ENCODE measurements at regions not wholly inside any gene's neighbourhood (a gene's known extent, or its start where the extent isn't known, plus 50 kb on each side); places are given as distances from the start of the nearest gene placed in this dataset.
"Not testable (repeated sequence)": the region's sequence is repeated elsewhere in the genome, so short reads cannot be mapped to it uniquely, and the experiment has no call there.

DNA sequence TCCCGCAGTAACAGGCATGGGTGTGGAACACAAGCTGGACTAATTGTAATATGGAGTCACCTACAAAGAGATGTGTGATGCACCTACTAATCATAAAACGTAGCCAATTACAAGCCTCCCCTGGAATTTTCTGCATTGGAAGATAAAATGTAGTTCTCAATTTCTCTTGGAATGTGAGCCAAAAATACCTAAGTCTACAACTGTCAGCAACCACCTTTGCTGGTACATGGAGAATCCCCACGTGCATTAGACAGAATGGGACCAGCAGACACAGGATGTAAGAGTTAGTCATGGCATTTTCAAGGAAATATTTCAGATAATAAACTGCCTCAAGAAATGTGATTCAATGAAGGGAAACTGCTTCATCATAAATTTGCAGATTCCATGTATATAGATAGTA is 85.6 kb upstream of the DCC start:
- H4K20me1 ChIP-seq (ENCODE audit: insufficient read depth, low read length): no peaks in the 10 kb centered on the region
- BruUV-seq (replicated peaks): no TSS peak
- TF ChIP-seq, protein P1, sequence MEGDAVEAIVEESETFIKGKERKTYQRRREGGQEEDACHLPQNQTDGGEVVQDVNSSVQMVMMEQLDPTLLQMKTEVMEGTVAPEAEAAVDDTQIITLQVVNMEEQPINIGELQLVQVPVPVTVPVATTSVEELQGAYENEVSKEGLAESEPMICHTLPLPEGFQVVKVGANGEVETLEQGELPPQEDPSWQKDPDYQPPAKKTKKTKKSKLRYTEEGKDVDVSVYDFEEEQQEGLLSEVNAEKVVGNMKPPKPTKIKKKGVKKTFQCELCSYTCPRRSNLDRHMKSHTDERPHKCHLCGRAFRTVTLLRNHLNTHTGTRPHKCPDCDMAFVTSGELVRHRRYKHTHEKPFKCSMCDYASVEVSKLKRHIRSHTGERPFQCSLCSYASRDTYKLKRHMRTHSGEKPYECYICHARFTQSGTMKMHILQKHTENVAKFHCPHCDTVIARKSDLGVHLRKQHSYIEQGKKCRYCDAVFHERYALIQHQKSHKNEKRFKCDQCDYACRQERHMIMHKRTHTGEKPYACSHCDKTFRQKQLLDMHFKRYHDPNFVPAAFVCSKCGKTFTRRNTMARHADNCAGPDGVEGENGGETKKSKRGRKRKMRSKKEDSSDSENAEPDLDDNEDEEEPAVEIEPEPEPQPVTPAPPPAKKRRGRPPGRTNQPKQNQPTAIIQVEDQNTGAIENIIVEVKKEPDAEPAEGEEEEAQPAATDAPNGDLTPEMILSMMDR (conservative IDR thresholded peaks at IDR 0.05; ENCODE audit: low read length): no peak
- TF ChIP-seq EZH2phosphoT487 (IDR thresholded peaks at IDR 0.05; ENCODE audit: borderline replicate concordance, low read depth, low read length): no peak
- ChIA-PET POLR2A (no interaction called here), CTCF (ENCODE audit: unreplicated experiment) (no interaction called here)
- intact Hi-C loops (cut with micrococcal nuclease; ENCODE audit: unreplicated experiment): no loop called here
- no peak overlapping the region for H3K4me2 ChIP-seq (ENCODE audit: low read length)
- H3K9me3 ChIP-seq (ENCODE audit: low read length): no peaks in the 10 kb centered on the region
- no peak overlapping the region for H2AFZ ChIP-seq (ENCODE audit: low read length)
- no peak overlapping the region for H3K4me3 ChIP-seq (ENCODE audit: low read depth, low read length, poor library complexity, severe bottlenecking)
- no peaks in the 10 kb centered on the region for H3K36me3 ChIP-seq (ENCODE audit: insufficient read depth, low read length)
- no peak for DNase-seq (ENCODE audit: low spot score)
- H3K79me2 ChIP-seq (ENCODE audit: insufficient read depth, low read depth, low read length): no peaks in the 10 kb centered on the region
- no peaks in the 10 kb centered on the region for H3K9me2 ChIP-seq (ENCODE audit: insufficient read depth, low read length)
- H3K27ac ChIP-seq (ENCODE audit: low read depth, low read length, poor library complexity, severe bottlenecking): no peak overlapping the region
- no peaks in the 10 kb centered on the region for H3K4me1 ChIP-seq (ENCODE audit: insufficient read depth, low read length, poor library complexity, severe bottlenecking)

DNA sequence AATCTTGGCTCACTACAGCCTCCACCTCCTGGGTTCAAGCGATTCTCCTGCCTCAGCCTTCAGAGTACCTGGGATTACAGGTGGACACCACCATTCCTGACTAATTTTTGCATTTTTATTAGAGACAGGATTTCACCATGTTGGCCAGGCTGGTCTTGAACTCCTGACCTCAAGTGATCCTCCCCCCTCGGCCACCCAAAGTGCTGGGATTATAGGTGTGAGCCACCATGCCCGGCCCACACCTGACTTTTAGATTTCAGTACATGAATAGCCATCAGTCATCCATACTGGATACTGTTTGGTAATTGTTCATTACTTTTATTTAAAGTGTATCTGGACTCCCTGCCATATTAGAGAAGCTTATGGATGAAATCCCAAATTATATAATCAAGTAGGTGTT is 82.6 kb upstream of the DCC start:
- intact Hi-C loops (cut with micrococcal nuclease; ENCODE audit: unreplicated experiment); H2AFZ ChIP-seq (ENCODE audit: low read length); DNase-seq (ENCODE audit: low spot score); CTCF ChIA-PET (ENCODE audit: unreplicated experiment); H3K9me2 ChIP-seq (ENCODE audit: insufficient read depth, low read length); H3K36me3 ChIP-seq (ENCODE audit: insufficient read depth, low read length); H3K27ac ChIP-seq (ENCODE audit: low read depth, low read length, poor library complexity, severe bottlenecking); H3K4me3 ChIP-seq (ENCODE audit: low read depth, low read length, poor library complexity, severe bottlenecking); H4K20me1 ChIP-seq (ENCODE audit: insufficient read depth, low read length); BruUV-seq (replicated peaks); H3K4me2 ChIP-seq (ENCODE audit: low read length); H3K79me2 ChIP-seq (ENCODE audit: insufficient read depth, low read depth, low read length); POLR2A ChIA-PET; H3K4me1 ChIP-seq (ENCODE audit: insufficient read depth, low read length, poor library complexity, severe bottlenecking); H3K9me3 ChIP-seq (ENCODE audit: low read length): not testable (repeated sequence)

DNA sequence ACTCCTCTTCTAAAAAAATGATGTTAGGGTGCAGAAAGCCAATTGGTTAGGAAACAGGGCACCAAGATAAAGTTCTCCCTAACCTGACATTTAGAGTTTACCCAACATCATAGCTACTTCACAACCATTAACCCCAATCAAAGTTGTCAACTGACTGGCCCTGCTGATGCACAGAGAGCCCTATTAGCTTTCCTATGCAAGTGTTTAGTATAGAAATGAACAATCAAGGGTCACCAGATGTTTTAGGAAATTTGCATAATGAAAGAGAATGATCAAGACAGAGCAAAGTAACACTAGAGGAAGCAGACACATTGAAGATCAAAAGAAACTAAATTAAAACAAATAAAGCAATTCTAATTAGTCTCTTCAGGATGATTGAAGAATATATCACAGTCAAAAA is 64.2 kb upstream of the DCC start:
- no peak overlapping the region for H3K27ac ChIP-seq (ENCODE audit: low read depth, low read length, poor library complexity, severe bottlenecking)
- H4K20me1 ChIP-seq (ENCODE audit: insufficient read depth, low read length): no peaks in the 10 kb centered on the region
- H3K4me2 ChIP-seq (ENCODE audit: low read length): no peak overlapping the region
- no peaks in the 10 kb centered on the region for H3K4me1 ChIP-seq (ENCODE audit: insufficient read depth, low read length, poor library complexity, severe bottlenecking)
- intact Hi-C loops (cut with micrococcal nuclease; ENCODE audit: unreplicated experiment): no loop called here
- no peak overlapping the region for H2AFZ ChIP-seq (ENCODE audit: low read length)
- no peaks in the 10 kb centered on the region for H3K79me2 ChIP-seq (ENCODE audit: insufficient read depth, low read depth, low read length)
- no TSS peak for BruUV-seq (replicated peaks)
- H3K9me3 ChIP-seq (ENCODE audit: low read length): no peaks in the 10 kb centered on the region
- TF ChIP-seq EZH2phosphoT487 (IDR thresholded peaks at IDR 0.05; ENCODE audit: borderline replicate concordance, low read depth, low read length): no peak
- TF ChIP-seq, protein P1 (conservative IDR thresholded peaks at IDR 0.05; ENCODE audit: low read length): no peak
- DNase-seq (ENCODE audit: low spot score): no peak
- POLR2A ChIA-PET: no interaction called here
- H3K36me3 ChIP-seq (ENCODE audit: insufficient read depth, low read length): no peaks in the 10 kb centered on the region
- CTCF ChIA-PET (ENCODE audit: unreplicated experiment): no interaction called here
- H3K4me3 ChIP-seq (ENCODE audit: low read depth, low read length, poor library complexity, severe bottlenecking): no peak overlapping the region
- H3K9me2 ChIP-seq (ENCODE audit: insufficient read depth, low read length): no peaks in the 10 kb centered on the region

All from OCI-LY7 (cell line).